HG02885 (cell line): ENCODE measurements at regions not wholly inside any gene's neighbourhood (a gene's known extent, or its start where the extent isn't known, plus 50 kb on each side); places are given as distances from the start of the nearest gene placed in this dataset.
"Not testable (repeated sequence)": the region's sequence is repeated elsewhere in the genome, so short reads cannot be mapped to it uniquely, and the experiment has no call there.

Experiments used
- ATAC-seq: cut with Tn5 transposase; IDR thresholded peaks from one replicate; pipeline ENCODE4 v1.9.1; 2021; ENCODE audit warnings: mild to moderate bottlenecking; ENCODE audit not compliant: unreplicated experiment, poor library complexity

- ATAC-seq, result no peak
Observed at GRCh38 chr2:199042660-199043379, 414.9 kb downstream of the SATB2 start.

- no peak for ATAC-seq
Observed at GRCh38 chr2:199040522-199040921, 417.2 kb downstream of the SATB2 start.

DNA sequence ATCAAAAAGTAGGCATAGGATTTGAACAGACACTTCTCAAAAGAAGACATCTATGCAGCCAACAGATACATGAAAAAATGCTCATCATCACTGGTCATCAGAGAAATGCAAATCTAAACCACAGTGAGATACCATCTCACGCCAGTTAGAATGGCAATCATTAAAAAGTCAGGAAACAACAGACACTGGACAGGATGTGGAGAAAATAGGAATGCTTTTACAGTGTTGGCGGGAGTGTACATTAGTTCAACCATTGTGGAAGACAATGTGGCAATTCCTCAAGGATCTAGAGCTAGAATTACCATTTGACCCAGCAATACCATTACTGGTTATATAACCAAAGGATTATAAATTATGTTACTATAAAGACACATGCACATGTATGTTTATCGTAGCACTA is 424.0 kb downstream of the SATB2 start:
- not testable (repeated sequence) for ATAC-seq

GRCh38 chr2:199025146-199025545 is 432.6 kb downstream of the SATB2 start:
- ATAC-seq, result no peak

- ATAC-seq, result no peak
Observed at GRCh38 chr2:199024224-199024623, 433.5 kb downstream of the SATB2 start.

DNA sequence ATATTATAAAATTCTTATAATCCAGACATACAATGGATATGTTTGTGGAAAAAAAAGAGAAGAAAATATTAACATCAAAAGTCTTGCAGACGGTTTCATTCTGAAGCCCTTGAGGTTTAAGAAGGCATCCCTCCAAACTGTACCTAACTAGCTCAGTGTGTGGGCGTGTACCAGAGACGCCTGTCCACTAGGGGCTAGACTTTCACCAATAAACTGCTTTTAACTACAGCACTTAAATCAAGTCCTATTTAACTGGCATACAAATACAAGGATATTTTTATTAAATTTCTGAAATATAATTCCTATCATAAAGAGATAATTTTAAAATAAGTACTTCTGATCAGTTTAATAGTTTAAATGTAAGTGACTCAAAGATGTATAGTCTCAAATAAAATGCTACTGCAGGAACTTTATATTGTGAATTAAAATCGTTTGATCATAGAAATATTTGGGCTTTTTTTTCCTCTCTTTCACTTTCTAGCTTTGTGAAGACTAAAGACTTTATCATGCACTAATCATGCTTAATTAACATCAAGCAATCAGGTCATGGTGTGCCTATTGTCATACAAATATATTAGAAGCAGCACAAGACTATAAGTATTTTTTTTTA is 437.7 kb downstream of the SATB2 start:
- ATAC-seq, result peak; percentile 66

DNA sequence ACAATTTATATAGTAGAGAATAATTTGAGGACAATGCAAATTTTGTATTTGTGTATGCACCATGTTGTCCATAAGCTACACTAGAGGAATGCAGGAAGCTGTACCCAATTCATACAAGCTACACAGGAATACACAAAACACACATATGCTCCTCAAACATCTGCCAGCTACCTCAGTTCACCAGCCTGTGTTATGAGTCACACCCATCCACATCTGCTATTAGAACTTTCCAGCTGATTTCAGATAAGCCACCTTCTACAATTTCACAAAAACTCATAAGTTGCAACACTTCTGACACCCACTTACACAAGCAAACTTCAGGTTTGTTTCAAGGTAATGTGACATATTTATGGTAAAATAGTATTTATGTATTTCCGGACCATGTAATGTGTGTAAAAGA is 438.9 kb downstream of the SATB2 start:
- no peak for ATAC-seq

DNA sequence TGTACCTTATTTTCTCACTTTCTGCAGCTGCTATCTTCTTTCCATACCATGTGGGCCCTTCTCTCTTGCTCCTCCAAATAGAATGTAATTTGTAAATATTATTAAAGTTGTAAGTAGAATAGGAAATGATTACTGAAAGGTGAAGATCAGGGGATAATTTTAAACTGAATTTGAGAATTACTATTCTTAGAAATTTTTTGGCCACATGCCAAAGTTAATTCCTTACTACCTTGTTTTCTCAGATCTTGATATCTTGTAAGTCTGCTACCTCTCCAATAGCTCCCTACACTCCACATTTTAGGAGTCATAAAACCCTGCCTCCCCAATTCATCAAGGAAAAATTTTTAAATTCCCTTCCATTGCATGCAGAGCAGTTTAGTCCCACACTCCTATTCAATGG is 442.7 kb downstream of the SATB2 start:
- no peak for ATAC-seq

DNA sequence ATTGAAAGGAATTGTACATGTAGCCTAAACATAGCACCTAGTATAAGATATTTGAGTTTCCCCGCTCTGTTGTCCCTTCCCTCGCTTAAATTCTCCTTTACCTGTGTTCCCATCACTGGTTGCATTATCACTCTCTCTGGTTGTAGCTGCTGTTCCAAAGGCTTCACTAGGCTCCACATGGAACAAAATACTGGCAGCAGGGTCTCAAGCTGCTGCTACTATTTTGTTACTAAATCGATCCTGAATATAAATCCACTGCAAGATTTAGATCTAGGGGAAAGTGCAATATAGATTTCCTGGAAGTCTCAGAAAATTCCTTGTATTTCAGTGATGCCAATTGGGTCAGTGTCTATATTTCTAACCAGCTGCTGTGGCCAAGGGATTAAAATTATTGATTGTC is 443.5 kb downstream of the SATB2 start:
- ATAC-seq, result no peak

- no peak for ATAC-seq
Observed at GRCh38 chr2:199011908-199012307, 445.8 kb downstream of the SATB2 start.

- ATAC-seq, result no peak
Observed at GRCh38 chr2:198994678-198995077, 463.1 kb downstream of the SATB2 start.

- no peak for ATAC-seq
Observed at GRCh38 chr2:198991431-198991830, 466.3 kb downstream of the SATB2 start.

- no peak for ATAC-seq
Observed at GRCh38 chr2:198975779-198976178, 482.0 kb downstream of the SATB2 start.

DNA sequence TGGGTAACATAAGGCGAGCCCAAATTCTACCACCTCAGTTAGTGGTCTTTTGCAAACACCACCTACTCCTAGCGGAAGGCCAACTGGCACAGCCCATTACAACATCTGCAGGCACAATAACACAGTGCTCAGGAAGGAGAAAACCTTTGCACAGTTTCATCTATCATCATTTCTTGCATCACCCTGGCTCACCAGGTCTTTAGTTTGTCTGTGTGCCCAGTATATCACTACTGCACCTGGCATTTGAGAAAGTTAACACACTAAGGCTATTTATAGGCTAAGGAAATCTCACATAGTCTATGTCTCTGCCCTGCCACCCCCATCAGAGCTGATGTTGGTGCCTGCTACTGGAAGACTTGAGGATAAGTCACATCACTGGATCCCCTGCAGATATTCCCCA is 484.0 kb downstream of the SATB2 start:
- ATAC-seq, result no peak

DNA sequence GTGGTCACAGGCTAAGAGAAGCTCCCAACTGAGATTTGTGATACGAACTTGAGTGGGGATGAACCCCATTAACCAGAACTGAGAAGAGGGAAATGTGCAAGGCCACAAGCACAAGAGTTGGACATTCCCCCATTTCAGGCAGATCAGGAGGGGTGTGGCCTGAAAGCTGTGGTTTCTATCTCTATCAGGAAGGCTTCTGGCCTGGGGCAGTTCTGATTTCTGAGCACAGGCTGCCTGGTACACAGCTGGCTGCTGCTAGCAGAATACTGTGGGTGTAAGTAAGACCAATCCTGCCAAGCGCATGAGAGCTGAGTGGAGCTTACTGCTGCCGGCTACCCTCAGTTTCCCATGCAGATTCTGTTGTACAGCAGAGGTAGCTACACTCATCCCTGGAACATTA is 484.6 kb downstream of the SATB2 start:
- no peak for ATAC-seq

GRCh38 chr2:198968545-198968944 is 489.2 kb downstream of the SATB2 start:
- no peak for ATAC-seq

- ATAC-seq, result no peak
Observed at GRCh38 chr2:198966269-198966668, 491.5 kb downstream of the SATB2 start.

DNA sequence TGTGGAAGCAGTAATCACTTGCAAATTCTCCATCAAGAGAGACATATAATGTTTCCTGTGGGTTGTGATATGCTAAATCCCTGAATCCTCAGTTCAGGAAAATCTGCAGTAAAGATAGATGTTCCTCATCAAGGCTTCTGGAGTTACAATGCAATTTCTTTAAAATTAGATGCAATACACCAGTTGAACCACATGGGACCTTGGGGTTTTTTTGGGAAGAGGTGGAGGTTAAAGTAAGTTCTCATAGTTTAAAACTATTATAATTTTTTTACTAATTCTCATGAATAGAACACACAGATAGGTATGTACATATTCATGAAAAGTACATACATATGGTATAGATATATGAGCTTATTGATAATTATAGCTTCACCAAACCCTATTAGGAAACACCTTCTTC is 496.2 kb downstream of the SATB2 start:
- ATAC-seq, result no peak

DNA sequence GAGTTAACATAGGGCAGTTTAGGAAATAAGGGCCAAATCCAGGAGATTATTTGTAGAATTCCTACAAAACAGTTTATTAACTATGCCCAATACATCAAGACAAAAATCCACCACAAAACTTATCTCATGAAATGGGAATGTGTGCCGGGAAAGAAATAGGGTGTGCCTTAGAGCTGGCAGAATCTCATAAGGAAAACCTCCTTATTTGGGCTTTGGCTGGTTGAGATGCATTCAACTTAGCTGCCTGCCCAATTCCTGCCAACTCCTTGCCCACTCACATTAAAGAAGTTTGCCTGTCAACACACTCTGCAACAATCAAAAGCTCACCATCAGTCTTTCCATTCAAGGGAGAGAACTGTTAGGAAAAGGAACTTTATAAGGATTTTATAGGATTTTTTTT is 500.6 kb downstream of the SATB2 start:
- ATAC-seq, result no peak

GRCh38 chr2:198953328-198953727 is 504.4 kb downstream of the SATB2 start:
- ATAC-seq, result no peak

DNA sequence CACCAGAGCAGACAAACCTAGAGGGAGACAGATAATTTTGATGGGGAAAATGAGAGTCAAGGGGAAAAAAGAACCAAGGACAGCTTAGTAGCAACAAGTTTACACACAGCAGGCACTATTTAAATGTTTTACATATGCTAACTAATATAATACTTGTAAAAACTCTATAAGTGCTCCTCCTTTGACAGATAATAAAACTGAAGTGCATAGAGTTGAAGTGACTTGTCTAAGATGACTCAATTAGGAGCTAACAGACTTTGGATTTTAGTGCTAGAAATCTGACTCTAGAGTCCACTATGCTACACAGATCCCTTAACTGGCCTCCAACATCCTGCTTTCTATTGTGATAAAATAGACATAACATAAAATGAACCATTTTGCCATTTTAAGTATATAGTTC is 506.9 kb downstream of the SATB2 start:
- no peak for ATAC-seq

GRCh38 chr2:198945496-198945895 is 512.2 kb downstream of the SATB2 start:
- no peak for ATAC-seq
